Hepatocyte (in vitro differentiated cells): ENCODE measurements at regions not wholly inside any gene's neighbourhood (a gene's known extent, or its start where the extent isn't known, plus 50 kb on each side); places are given as distances from the start of the nearest gene placed in this dataset.

ENCODE experiments used
- DNase-seq: peaks from one replicate; pipeline ENCODE4 v3.0.0-alpha.2; 2016; ENCODE audit warnings: low spot score
- H2AFZ ChIP-seq: fragments of 200-600 bp; sonication (generic); 2 replicates; pipeline ENCODE4 v1.6.0; 2016; ENCODE audit warnings: antibody characterized with exemption, mild to moderate bottlenecking
- H3K27ac ChIP-seq: fragments of 200-600 bp; sonication (generic); 2 replicates; pipeline ENCODE4 v1.5.1; 2016; ENCODE audit warnings: mild to moderate bottlenecking
- H3K27me3 ChIP-seq: fragments of 200-600 bp; sonication (generic); 2 replicates; pipeline ENCODE4 v1.6.1; 2016
- H3K36me3 ChIP-seq: fragments of 200-600 bp; sonication (generic); replicated peaks from 2 replicates; pipeline ENCODE4 v1.5.1; 2016; ENCODE audit warnings: low read depth; ENCODE audit not compliant: insufficient read depth
- H3K4me1 ChIP-seq: fragments of 200-600 bp; sonication (generic); 2 replicates; pipeline ENCODE4 v1.5.1; 2016; ENCODE audit warnings: mild to moderate bottlenecking, moderate library complexity; ENCODE audit not compliant: insufficient read depth
- H3K4me2 ChIP-seq: fragments of 200-600 bp; sonication (generic); 2 replicates; pipeline ENCODE4 v1.6.0; 2016
- H3K4me3 ChIP-seq: fragments of 200-600 bp; sonication (generic); 2 replicates; pipeline ENCODE4 v1.5.1; 2016; ENCODE audit warnings: mild to moderate bottlenecking
- H3K79me2 ChIP-seq: fragments of 200-600 bp; sonication (generic); 2 replicates; pipeline ENCODE4 v1.6.0; 2017; ENCODE audit warnings: mild to moderate bottlenecking
- H3K9me2 ChIP-seq: fragments of 200-600 bp; sonication (generic); replicated peaks from 2 replicates; pipeline ENCODE4 v1.6.0; 2017; ENCODE audit warnings: mild to moderate bottlenecking; ENCODE audit not compliant: insufficient read depth
- H3K9me3 ChIP-seq: fragments of 200-600 bp; sonication (generic); 2 replicates; pipeline ENCODE4 v1.5.1; 2016; ENCODE audit warnings: low read depth, mild to moderate bottlenecking
- H4K20me1 ChIP-seq: fragments of 200-600 bp; sonication (generic); 2 replicates; pipeline ENCODE4 v1.6.0; 2016; ENCODE audit warnings: mild to moderate bottlenecking; ENCODE audit not compliant: insufficient read depth, poor library complexity, severe bottlenecking
- CTCF ChIP-seq: fragments of 200-600 bp; sonication (generic); IDR thresholded peaks from 2 replicates; pipeline ENCODE4 v1.5.1; 2016; ENCODE audit warnings: antibody characterized with exemption, mild to moderate bottlenecking; ENCODE audit not compliant: poor library complexity
- EZH2 ChIP-seq: fragments of 200-600 bp; sonication (generic); IDR thresholded peaks from 2 replicates; pipeline ENCODE4 v1.6.1; 2016; ENCODE audit warnings: antibody characterized with exemption, mild to moderate bottlenecking, borderline replicate concordance
- EZH2phosphoT487 ChIP-seq: fragments of 200-600 bp; sonication (generic); IDR thresholded peaks from one replicate; pipeline ENCODE4 v1.6.1; 2018; ENCODE audit warnings: antibody characterized with exemption, mild to moderate bottlenecking, low read depth, moderate library complexity; ENCODE audit not compliant: unreplicated experiment, severe bottlenecking
- WGBS: methylation state at CpG from one replicate; pipeline ENCODE4 v1.1.6; 2016; ENCODE audit warnings: low lambda C conversion rate; ENCODE audit errors: missing lambda C conversion rate; 5-methylcytosine and 5-hydroxymethylcytosine counted together

- Histone ChIP-seq H4K20me1 (no peaks in the 10 kb centered on the region), H3K4me1 (no peaks in the 10 kb centered on the region), H3K27me3 (no peaks in the 10 kb centered on the region), H3K79me2 (no peaks in the 10 kb centered on the region), H2AFZ (no peak overlapping the region), H3K27ac (peak overlapping the region; percentile 6), H3K9me2 (no peaks in the 10 kb centered on the region), H3K4me3 (no peak overlapping the region), H3K9me3 (no peaks in the 10 kb centered on the region), H3K36me3 (no peaks in the 10 kb centered on the region), H3K4me2 (no peak overlapping the region)
- whole genome bisulfite sequencing: 67% methylated on average over 6 of the region's 6 CpGs
- TF ChIP-seq EZH2phosphoT487 (no peak), EZH2 (no peak), CTCF (no peak)
- no peak for DNase-seq
These were observed 300.8 kb downstream of the BCL11A start for GRCh38 chr2:60252581-60253150.

- H2AFZ ChIP-seq: no peak overlapping the region
- H3K36me3 ChIP-seq: no peaks in the 10 kb centered on the region
- no peak for TF ChIP-seq EZH2
- no peak for TF ChIP-seq EZH2phosphoT487
- H3K9me2 ChIP-seq: no peaks in the 10 kb centered on the region
- H3K9me3 ChIP-seq: no peaks in the 10 kb centered on the region
- no peaks in the 10 kb centered on the region for H3K4me1 ChIP-seq
- DNase-seq: no peak
- no peak overlapping the region for H3K4me2 ChIP-seq
- no peaks in the 10 kb centered on the region for H3K27me3 ChIP-seq
- no peaks in the 10 kb centered on the region for H4K20me1 ChIP-seq
- no peak overlapping the region for H3K4me3 ChIP-seq
- no peaks in the 10 kb centered on the region for H3K79me2 ChIP-seq
- no peak overlapping the region for H3K27ac ChIP-seq
These were observed 302.2 kb downstream of the BCL11A start for GRCh38 chr2:60251247-60251646.

- Histone ChIP-seq H3K9me3 (no peaks in the 10 kb centered on the region), H3K9me2 (no peaks in the 10 kb centered on the region), H3K4me2 (no peak overlapping the region), H4K20me1 (no peaks in the 10 kb centered on the region), H2AFZ (no peak overlapping the region), H3K27me3 (no peaks in the 10 kb centered on the region), H3K4me1 (no peaks in the 10 kb centered on the region), H3K79me2 (no peaks in the 10 kb centered on the region), H3K27ac (no peak overlapping the region), H3K36me3 (no peaks in the 10 kb centered on the region), H3K4me3 (no peak overlapping the region)
- 95% methylated on average over 5 of the region's 5 CpGs for WGBS
- no peak for DNase-seq
- TF ChIP-seq EZH2phosphoT487 (no peak), EZH2 (no peak), CTCF (no peak)
These were observed 303.6 kb downstream of the BCL11A start for GRCh38 chr2:60249879-60250278.

- H3K27me3 ChIP-seq: no peaks in the 10 kb centered on the region
- no peaks in the 10 kb centered on the region for H3K4me1 ChIP-seq
- H3K4me3 ChIP-seq: no peak overlapping the region
- no peak overlapping the region for H3K27ac ChIP-seq
- no peak overlapping the region for H3K4me2 ChIP-seq
- WGBS: 77% methylated on average over 9 of the region's 9 CpGs
- H2AFZ ChIP-seq: no peak overlapping the region
- no peak for DNase-seq
- no peaks in the 10 kb centered on the region for H3K79me2 ChIP-seq
- no peaks in the 10 kb centered on the region for H3K9me3 ChIP-seq
- no peaks in the 10 kb centered on the region for H3K36me3 ChIP-seq
- no peaks in the 10 kb centered on the region for H3K9me2 ChIP-seq
- H4K20me1 ChIP-seq: no peaks in the 10 kb centered on the region
- TF ChIP-seq EZH2phosphoT487: no peak
- no peak for TF ChIP-seq CTCF
- no peak for TF ChIP-seq EZH2
These were observed 306.0 kb downstream of the BCL11A start for GRCh38 chr2:60247471-60247870.
